GM19328 (cell line): ENCODE measurements at regions not wholly inside any gene's neighbourhood (a gene's known extent, or its start where the extent isn't known, plus 50 kb on each side); places are given as distances from the start of the nearest gene placed in this dataset.
"Not testable (repeated sequence)": the region's sequence is repeated elsewhere in the genome, so short reads cannot be mapped to it uniquely, and the experiment has no call there.

Source experiments
- ATAC-seq: cut with Tn5 transposase; IDR thresholded peaks from one replicate; pipeline ENCODE4 v1.9.1; 2021; ENCODE audit warnings: mild to moderate bottlenecking, moderate library complexity; ENCODE audit not compliant: unreplicated experiment

DNA sequence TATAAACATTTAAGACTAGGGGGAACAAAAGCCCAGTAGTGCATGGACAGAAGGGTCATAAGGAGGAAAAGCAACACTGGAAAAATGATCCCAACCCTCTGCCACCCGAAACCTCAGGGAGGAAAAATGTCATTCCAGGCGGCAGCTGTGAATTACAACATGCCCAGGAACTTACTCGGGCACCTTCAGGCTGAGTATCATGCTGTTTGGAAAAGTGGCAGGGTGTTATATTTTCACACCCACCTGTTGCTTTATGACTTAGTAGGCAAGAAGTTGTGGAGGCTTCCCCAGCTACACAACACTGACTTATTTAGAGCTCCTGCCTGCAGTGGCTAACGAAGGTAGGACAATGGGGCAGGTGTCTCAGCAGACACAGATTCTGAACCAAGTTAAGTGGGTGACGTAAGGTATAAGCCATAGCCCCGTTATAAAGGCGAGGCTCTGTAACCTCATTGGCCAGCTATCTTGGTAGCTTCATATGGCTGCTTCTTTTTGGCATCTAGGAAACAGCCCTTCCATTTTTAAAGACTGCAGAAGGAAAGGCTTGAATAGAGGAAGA, 96.1 kb upstream of the IFNG-AS1 start:
- ATAC-seq = no peak

DNA sequence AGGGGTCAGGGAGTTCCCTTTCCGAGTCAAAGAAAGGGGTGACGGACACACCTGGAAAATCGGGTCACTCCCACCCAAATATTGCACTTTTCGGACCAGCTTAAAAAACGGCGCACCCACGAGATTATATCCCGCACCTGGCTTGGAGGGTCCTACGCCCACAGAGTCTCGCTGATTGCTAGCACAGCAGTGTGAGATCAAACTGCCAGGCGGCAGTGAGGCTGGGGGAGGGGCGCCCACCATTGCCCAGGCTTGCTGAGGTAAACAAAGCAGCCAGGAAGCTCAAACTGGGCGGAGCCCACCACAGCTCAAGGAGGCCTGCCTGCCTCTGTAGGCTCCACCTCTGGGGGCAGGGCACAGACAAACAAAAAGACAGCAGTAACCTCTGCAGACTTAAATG, 88.8 kb upstream of the IFNG-AS1 start:
- not testable (repeated sequence) for ATAC-seq

DNA sequence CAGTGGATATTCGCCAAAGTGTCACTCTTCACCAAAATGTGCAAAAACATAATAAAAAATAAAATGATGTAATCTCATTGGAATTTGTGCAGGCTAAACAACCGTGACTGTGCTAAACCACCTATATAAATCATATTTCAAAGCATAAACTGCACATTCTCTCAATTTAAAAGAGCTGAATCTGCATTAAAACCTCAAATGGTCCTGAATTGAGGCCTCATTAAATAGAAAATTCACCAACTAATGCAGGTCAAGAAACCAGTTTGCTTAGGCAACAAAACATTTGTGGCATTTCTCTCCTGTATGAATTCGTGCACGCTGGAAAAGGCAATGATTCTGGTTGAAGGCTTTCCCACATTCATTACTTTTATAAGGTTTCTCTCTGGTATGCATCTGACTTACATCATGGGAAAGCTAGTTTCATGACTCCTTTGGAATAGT, 80.1 kb upstream of the IFNG-AS1 start:
- no peak for ATAC-seq

DNA sequence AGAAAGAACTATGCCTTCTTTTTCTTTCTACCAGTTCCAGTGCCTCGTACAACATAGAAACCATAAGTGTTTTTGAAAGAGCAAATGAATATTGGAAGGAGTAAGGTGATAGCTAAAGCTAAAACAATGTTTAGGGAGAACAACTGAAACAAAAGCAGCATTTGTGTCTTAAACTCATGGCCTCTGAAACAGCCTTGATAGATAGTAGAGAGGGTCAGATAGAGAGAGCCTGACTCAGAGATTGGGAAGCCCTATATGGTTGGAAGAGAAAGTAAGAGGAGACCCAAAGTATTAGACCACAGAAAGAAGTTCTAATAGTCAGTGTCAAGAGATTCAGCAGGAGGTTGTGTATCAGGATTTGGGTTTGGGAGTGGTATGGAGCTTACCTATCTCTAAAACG, 79.6 kb upstream of the IFNG-AS1 start:
- ATAC-seq = no peak

DNA sequence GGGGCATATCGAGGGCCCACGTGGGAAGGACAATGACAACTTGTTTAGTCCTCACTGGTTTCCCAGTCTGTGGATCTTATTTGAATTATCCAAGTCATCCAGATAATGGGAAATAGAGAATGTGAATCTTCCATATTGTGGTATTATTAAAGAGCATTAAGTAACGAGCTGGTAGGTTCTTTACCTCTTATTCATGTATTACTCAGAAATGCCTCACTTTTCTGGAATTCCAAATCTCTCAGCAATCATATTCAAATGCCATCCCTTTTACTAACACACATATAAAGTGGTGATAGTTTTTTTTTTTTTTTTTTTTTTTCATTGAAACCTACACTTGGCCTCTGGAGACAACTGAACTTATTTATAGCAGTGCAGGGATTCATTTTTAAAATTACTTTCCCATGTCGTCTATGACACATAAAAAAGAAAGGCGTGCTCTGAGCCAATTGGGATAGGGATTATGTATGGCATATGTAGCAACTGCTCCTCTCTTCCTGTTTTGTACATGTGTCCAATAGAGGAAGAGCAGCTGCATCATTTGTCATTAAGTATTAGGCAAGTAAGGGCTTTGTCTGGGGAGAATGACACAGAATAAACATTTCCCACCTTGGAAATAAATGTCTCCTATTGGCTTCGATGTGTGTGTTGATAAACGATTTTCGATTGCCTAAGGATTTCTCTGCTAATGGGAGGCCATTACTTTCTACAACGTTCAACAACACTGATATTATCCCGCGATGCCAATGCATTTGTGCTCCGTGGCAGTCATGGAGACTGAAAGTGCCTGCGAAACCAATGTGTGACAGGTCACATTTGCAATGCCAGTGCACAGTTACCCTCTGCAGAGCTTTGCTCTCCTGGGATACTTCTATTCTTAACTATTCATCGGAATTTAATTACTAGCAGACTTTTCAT, 78.6 kb upstream of the IFNG-AS1 start:
- no peak for ATAC-seq

DNA sequence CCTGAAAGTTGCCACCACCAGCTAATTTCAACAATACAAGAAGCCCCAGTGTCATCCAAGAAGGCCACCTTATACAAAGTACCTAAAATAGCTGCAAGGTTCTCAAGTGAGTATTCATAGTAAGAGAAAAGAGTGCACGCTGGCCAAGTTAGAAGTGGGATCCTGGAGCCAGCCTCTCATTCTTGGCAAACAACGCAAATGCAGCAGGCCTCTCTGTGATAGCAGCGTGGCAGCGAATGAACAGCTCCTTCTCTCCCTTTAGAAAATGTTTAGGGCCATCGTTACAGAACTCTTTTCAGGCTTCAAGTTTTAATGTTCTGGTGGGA, 78.0 kb upstream of the IFNG-AS1 start:
- ATAC-seq = no peak

DNA sequence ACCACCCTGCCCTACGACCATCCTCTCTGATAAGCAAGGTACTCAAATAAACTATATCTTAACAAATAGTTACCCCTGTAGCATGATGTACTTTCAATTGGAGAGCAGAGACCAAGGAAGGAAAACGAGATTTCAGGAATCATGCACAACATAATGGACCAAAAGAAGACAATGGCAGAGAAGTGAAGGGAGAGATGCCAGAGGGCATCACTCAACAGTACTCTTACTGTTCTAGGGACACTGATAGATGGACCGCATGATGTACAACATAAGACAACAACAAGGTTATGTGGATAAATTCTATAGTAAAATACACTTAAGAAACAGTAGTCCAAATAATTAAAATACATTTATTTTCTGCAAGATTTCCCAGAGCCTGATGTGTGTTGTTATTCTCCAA, 77.5 kb upstream of the IFNG-AS1 start:
- no peak for ATAC-seq

DNA sequence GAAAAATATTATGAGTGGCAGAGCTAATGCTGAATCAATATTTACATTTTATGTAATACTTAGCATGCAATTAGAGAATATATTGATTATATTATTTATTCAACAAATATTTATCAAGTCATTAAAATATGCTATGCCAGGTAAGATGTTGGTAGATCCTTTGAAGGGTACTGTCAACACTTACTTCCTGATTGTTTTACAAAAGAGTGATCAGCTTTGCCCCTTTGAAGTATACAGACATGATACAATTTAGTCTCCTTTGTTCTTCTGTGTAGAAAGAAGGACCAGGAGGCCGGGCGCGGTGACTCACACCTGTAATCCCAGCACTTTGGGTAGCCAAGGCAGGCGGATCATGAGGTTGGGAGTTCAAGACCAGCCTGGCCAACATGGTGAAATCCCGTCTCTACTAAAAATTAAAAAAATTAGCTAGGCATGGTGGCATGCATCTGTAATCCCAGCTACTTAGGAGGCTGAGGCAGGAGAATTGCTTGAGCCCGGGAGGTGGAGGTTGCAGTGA, 73.9 kb upstream of the IFNG-AS1 start:
- no peak for ATAC-seq

DNA sequence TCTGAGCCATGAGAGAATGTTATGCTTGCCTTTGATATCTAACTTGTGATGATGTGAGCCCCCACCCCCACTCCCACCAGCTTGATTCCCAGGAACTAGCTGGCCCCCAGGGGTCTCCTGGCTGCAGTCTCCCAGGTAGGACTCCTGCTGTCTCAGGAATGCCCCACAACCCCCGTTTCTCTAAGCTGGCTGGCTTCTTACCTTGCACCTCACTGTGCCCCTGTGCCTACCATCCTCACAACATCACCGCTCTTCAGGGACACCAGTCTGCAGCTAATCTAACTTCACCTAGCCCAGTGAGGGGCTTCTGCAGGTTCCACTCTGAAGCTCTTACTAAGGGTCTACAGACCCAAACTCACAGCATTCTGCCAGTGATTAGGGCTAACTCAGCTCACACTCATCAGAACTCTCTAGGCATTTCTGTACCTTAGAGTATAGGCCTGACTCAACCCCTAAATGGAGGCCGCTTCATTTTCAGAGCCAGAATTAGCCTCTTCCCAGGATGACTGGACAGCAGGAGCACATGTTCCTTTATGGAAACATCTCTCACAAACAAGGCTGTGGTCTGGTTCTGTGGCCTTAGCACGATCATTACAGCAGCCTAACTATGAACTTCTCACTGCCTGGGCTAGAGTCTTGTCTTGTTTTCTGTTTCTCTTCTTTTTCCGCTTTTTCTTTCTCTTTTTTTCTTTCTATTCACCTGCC, 72.8 kb upstream of the IFNG-AS1 start:
- no peak for ATAC-seq

DNA sequence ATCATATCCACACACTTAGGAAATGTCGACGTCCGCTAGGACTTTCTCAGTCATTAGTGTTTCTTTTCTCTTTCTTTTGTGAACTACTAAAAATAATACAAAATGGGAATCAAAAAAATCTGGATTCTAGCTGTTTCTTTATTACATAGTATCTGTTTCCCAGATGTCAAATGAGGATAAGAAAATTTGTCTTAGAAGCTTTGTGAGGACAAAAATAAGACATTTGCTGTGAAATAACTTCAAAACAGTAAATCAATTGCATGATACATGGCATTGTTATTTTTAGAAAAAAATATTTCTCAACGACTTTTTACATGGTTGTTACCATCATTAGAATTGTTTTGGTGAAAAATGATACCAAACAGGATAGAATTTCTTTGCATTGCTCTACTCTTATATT, 71.4 kb upstream of the IFNG-AS1 start:
- no peak for ATAC-seq

DNA sequence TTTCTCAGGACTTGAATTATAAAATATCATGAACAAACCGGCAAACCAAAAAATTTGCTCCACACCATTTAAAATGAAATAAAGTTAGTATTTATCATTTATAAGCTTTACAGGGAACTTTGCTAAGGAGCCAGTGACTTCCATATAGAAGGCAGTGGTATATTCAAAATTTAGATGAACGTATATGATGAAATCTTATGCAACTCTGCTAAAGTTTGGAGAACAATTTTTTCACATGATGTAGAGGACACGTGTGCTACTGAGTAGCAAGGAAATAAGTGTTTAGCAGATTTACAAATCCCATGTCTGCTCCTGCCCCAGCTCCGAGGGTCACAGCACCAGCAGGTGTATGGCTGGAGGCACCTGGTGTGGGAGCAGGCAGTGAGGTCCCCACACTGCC, 70.8 kb upstream of the IFNG-AS1 start:
- no peak for ATAC-seq

DNA sequence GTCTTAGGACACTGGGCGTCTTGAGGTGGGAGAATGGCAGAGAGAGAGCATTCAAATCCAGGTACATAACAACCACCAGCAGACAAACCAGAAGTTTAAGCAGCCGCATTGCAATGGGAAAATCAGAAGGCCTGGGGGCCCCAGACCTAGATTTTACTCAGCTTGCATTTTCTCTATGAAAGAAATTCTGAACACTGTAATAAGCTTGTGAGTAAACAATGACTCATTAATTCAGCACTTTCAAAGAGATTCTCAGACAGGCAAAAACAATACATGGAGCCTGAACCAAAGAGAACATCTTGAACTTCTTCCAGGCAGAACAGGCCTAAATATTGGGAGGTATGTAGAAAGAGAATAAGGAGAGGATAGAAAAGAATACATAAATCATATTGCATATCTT, 69.8 kb upstream of the IFNG-AS1 start:
- no peak for ATAC-seq

DNA sequence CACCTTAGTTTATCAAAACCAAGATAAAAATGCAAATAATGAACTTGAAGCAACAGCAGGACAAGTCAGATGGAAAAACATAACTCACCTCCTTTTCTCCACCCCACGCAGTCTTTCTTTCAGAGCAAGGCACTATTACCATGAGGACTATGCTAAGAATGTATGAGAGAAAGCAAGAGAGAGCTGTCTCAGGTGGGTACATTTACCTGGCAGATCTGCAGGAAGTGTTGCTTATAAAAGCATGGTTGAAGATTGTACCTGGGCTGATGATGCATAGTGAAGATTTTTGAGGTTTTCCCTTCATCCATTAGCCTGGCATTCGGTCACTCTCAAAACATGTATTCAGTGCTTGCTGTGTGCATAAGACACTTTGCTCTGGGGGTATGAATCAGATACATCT, 68.8 kb upstream of the IFNG-AS1 start:
- ATAC-seq = no peak

DNA sequence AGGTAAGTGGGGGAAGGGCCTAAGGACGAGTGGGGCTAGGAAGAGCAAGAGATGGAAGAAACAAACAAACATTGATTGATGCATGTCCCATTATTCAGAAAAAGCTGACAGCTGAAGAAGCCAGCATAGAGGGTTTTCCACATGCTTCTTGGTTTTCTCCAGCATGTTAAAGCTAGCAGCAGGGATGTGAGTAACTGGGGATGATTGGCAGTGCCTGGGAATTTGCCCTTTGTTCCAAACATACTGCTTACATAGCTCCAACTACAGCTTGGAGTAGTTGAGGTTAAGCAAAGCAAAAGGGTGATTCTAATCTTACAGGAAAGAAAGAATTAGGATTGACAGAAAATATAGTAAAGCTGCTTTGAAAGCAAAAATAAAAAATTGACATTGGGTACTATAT, 68.0 kb upstream of the IFNG-AS1 start:
- no peak for ATAC-seq

DNA sequence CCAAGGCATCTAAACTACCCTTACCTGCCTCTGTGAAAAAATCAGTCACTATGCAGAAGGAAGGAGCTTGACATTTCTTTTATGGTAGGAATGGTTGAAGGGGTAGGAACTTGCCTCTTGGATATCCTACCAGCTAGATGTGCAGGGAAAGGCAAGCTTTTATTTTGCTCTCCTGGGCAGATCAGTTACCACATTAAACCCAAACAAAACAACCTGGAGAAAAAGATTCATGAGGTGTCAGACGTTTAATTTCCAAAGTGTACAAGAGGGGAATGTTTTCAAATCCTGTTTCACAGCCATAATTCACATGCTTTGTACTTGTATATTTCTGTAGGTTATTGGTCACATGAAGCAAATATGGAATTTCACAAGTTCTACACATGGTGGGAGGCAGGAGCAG, 67.0 kb upstream of the IFNG-AS1 start:
- ATAC-seq = no peak

DNA sequence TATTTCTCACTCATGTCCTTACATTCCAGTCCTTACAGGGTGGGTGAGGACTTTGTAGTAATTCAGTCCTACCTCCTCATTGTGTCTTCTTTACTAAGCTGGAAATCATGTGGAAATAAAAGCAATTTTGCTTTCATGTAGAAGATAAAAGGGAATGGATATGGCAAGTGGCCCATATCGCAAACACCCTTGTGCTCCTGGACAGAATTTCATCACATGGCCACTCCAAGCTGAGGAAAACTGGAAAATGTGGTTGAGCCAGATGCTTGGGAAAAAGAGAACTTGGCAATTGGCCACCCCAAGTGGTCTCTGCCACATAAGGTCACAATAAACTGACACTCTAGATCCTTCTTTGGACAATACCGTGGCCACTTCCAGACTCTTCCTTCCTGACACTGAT, 64.2 kb upstream of the IFNG-AS1 start:
- no peak for ATAC-seq

DNA sequence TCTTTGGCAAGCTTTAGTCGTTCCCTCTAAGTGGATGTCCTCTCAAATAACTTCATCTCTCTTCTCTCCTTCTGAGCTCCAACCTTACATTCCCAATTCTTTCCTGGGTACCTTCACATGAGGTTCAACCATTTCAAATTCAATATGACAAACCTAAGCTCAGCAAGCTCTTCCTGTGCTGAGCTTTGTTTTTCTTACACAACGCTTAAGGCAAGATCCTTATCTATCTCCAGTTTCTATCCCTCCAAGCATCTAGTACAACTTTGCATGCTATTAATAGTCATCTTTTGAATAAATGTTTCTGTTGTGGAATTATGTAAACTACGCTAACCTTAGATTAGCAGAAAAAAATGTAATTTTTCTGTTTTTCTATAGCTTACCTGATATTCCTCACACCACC, 63.7 kb upstream of the IFNG-AS1 start:
- no peak for ATAC-seq

DNA sequence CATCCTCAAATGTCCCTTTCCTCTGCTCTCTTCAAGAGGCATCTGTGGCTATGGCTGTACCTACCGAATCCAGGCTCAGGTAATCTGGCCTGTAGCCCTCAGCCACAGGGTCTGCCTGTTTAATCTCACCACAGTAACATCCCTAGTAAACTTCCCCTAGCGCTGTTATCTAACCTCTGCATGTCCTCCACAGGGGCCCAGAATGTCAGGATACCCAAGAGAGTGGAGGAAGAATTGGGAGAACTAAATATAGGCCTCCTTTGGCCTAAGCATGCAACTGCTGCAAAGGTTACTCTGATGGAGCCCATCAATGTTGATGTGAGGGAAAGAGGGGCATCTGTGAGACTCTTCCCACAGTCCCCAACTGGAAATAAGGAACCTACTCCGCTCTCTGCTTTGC, 63.2 kb upstream of the IFNG-AS1 start:
- no peak for ATAC-seq

DNA sequence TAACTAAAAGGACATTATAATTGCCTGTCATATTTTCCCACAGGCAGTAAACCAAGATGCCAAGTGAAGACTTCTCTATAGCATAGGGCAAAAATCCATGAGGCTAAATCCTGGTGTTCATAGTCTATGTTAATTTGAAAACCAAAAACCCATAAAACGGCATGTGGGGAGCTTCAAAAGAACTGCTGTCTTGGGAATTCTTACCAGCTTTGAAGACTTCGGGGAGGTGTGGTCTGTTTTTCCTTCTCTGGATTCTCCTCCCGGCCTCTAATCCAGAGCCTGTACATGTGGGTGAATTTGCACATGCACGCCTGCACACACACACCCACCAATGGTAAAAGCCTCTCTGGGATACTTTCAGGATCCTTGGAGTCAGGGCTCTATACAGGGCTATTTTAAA, 61.9 kb upstream of the IFNG-AS1 start:
- no peak for ATAC-seq

DNA sequence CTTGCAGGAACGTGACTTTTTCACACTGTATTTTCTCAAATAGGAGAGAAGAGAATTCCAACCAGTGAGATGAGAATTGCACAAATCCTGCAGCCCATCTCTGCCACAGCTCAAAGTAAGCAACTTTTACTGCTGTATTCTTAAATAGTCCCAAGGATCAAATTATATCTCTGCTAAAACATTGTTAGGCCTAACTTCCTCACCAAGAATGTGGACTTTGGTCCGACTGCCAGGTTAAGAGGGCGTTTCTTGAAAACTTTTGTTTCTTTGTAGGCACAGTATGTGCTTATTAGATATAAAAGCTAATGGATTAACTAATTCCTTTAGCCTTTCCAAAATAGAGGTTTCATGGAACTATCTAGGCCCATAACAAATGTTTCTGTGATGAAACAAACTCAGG, 61.4 kb upstream of the IFNG-AS1 start:
- no peak for ATAC-seq

DNA sequence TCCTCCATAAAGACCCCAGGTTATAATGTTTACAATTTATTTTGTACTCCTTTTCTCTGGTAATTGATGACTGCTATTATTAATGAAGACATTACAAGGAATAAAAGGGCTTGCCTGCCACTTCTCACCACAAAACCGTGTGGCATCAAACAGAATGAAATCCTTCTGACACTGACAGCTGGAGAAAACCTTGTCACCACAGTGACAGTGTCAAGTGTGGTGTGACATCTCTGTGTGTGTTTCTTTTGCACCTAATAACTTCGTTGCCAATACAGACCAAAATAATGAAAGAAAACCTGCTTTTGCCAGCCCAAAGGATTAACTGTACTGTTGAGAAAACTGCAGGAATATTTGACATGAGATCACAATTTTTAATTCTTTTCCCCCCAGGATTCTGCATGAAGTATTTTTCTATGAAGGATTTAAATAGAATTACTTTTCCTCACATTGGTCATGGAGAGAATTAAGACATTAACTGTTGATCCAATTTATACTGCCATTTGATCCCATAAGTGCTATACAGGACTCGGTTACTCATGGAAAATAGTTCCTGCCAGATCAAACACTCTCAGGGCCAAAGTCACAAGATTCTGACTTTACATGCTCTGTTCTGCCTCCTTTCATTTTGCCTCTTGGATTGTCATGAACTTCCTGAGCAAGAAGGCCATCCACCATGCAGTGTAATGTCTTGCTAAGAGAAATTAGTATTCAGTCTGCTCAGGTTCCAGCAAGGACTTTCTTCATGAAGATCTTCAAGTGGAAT, 60.4 kb upstream of the IFNG-AS1 start:
- no peak for ATAC-seq
